ENCODE measurements at regions not wholly inside any gene's neighbourhood (a gene's known extent, or its start where the extent isn't known, plus 50 kb on each side); places are given as distances from the start of the nearest gene placed in this dataset.

DNA sequence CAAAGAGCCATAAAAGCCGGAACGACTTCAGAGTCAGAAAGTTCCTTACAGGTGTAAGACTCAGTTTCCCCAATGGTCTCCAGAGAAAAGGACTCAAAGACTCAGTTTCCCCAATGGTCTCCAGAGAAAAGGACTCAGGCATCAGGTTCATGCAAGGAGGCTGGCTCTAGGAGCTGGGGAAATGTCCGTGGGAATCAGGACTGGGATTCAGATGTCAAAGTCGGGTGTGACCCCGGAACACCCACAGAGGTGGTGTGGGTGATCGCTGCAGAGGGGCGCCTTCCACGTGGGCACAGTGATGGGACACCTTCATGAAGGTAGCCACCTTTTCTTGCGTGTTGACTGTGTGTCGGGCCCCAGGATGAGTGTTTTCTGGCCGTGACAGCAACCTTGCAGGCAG is 340.8 kb downstream of the NPHP4 start:
- no peak overlapping the region for H3K4me3 ChIP-seq (ENCODE audit: low read depth, low read length)
- no peak for DNase-seq (ENCODE audit: low read depth)
- TF ChIP-seq, protein P1, sequence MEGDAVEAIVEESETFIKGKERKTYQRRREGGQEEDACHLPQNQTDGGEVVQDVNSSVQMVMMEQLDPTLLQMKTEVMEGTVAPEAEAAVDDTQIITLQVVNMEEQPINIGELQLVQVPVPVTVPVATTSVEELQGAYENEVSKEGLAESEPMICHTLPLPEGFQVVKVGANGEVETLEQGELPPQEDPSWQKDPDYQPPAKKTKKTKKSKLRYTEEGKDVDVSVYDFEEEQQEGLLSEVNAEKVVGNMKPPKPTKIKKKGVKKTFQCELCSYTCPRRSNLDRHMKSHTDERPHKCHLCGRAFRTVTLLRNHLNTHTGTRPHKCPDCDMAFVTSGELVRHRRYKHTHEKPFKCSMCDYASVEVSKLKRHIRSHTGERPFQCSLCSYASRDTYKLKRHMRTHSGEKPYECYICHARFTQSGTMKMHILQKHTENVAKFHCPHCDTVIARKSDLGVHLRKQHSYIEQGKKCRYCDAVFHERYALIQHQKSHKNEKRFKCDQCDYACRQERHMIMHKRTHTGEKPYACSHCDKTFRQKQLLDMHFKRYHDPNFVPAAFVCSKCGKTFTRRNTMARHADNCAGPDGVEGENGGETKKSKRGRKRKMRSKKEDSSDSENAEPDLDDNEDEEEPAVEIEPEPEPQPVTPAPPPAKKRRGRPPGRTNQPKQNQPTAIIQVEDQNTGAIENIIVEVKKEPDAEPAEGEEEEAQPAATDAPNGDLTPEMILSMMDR (IDR thresholded peaks at IDR 0.05; ENCODE audit: low read depth, low read length, missing control alignments): no peak

DNA sequence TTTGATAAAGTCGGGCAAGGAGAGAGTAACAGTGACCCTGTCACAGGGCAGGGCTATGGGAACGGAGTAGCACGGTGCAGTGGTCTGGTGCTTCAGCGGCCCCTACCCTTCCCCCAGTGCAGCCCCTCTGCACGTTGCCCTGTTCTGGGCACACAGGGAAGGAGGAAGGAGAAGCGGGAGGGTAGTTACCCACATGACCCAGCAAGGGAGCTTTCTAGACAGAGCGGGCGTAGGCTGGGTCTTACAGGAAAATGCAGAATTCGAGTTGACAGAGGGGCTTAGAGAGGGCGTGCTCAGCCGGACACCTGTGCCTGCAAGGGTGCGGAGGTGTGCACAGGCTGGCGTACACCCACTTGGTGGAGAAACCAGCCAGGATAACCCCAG is 341.2 kb downstream of the NPHP4 start:
- no peak overlapping the region for H3K4me3 ChIP-seq (ENCODE audit: low read depth, low read length)
- TF ChIP-seq, protein P1 (IDR thresholded peaks at IDR 0.05; ENCODE audit: low read depth, low read length, missing control alignments): no peak
- DNase-seq (ENCODE audit: low read depth): no peak

DNA sequence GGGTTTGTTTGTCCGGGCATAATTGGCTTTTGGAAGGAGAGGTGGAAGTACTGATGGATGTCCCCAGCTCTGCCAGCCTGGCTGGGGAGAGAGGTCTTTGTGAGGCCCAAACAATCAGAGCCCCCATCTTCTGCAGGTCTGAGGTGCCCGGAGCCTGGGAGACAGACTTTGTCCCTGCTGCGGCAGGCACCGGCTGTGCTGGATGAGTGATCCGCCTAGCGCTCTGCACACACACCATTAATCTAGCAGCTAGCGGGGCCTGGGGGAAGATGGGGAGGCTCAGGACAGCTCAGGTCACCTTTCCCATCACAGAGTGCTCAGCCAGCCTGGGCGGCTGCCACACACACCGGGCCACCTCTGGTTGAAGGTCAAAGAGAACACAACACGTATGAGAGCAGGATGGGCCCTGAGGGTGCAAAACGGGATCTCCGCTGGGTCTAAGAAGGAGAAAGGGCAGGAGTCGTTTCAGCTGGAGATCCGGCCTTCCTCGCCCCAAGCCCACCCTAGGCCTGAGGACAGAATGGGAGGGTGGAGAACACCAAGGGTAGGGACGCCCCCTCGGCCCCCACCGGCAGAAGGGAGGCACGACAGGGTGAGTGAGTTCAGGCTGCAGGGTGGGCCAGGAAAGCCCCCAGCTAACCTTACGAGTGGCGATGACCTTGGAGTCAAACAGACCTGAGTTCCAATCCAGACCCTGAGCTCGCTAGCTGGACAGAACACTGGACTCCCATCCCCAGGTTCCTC is 341.8 kb downstream of the NPHP4 start:
- H3K4me3 ChIP-seq (ENCODE audit: low read depth, low read length): no peak overlapping the region
- TF ChIP-seq, protein P1 (IDR thresholded peaks at IDR 0.05; ENCODE audit: low read depth, low read length, missing control alignments): no peak
- DNase-seq (ENCODE audit: low read depth): no peak

DNA sequence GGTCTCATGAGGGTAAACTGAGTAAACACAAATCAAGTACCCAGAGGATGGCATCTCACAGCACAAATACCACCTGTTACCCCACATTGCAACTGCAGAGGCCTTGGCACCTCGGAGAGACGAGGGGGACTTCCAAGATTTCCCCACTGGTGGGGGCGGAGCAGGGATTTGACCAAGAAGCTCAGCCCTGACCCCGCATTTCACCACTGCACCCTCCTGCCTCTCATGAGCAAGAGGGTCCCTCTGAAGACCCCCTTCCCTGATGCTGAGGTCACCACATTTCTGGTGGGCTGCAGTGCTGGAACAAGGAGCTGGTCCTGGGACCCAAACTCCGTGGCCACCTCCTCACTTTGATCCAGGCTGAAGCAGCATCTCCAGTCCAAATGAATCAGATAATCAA is 342.4 kb downstream of the NPHP4 start:
- TF ChIP-seq, protein P1 (IDR thresholded peaks at IDR 0.05; ENCODE audit: low read depth, low read length, missing control alignments): no peak
- no peak overlapping the region for H3K4me3 ChIP-seq (ENCODE audit: low read depth, low read length)
- no peak for DNase-seq (ENCODE audit: low read depth)

DNA sequence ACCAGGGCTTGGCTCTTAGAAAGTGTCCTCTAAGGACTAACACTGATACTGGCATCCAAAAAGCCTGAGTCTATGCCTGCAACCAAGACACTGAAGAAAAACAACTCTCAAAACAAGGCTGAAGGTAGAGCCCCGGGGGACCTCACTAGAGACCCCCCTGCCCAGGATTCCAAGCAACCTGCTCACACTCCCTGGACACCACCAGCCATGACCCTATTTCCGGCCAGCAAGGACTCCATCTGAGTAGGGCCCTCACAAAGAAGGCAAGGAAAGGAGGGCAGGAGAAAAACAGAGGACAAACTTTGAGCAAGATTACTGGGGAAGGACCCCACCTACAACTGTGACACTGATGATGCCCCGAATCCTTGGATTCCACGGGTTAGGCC is 343.1 kb downstream of the NPHP4 start:
- no peak for DNase-seq (ENCODE audit: low read depth)
- TF ChIP-seq, protein P1 (IDR thresholded peaks at IDR 0.05; ENCODE audit: low read depth, low read length, missing control alignments): no peak
- H3K4me3 ChIP-seq (ENCODE audit: low read depth, low read length): no peak overlapping the region

DNA sequence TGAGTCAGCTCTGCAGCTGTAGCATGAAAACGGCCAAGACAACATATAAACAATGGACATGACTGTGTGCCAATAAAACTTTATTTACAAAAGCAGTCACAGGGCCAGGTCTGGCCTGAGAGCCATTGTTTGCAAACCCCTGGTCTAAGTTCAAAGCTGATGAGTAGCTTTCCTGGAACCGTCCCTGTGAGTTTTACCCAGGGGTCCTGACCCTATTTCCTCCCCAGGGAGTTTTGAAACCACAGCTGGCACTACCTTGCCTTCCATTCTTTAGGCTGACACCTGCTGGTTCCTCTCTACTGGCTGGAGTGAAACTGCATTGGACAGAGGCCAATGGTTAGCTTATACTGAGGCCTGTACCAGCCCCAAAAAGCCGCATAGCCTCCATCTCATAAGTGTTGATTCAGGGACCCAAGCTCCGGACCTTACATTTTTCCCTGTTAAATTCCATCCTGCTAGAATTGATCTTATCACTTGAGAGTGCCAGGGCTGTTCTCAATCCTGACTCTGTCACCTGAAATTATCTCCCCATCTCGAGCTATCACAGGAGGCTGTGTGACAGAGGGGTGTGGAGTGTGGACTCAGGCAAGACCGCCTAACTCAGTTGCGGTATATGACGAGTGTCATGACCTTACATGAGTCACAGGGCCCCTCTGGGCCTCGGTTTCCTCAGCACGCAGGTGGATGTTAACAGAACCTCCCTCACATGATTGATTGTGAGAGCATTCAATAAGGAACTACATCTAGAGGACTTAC is 343.6 kb downstream of the NPHP4 start:
- no peak overlapping the region for H3K4me3 ChIP-seq (ENCODE audit: low read depth, low read length)
- TF ChIP-seq, protein P1 (IDR thresholded peaks at IDR 0.05; ENCODE audit: low read depth, low read length, missing control alignments): no peak
- DNase-seq (ENCODE audit: low read depth): no peak

Data from GM12864 (cell line).